Epithelial cell of proximal tubule (primary cell): ENCODE measurements at regions not wholly inside any gene's neighbourhood (a gene's known extent, or its start where the extent isn't known, plus 50 kb on each side); places are given as distances from the start of the nearest gene placed in this dataset.

ENCODE experiments used
- DNase-seq: peaks from one replicate; pipeline ENCODE4 v3.0.0-alpha.2; 2011; ENCODE audit warnings: low read depth
- H3K4me3 ChIP-seq: 2 replicates; pipeline ENCODE4 v1.5.1; 2011; ENCODE audit warnings: low read depth, mild to moderate bottlenecking, low read length
- TF ChIP-seq, protein P1 (sequence below): conservative IDR thresholded peaks from 2 replicates; pipeline ENCODE4 v1.5.1; 2012; ENCODE audit warnings: low read depth, mild to moderate bottlenecking, low read length

DNA sequence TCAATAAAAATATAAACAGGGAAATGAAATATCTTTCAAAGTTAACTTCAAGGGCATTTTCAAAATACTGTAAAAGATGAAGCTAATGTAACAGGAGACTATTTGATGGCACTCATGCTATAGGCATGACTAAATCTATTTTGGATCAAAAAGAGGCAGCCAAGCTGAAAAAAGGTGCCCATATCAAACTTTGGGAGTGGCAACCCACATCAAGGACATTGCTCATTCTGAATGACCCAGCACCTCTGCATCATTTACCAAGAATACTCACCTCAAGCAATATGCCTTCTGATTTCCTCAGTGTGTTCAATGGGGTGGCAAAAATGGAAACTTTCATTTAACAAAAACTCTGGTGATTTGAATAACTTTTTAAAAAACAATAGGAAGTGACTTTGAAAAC, 853.3 kb downstream of the TLE1 start:
- DNase-seq, result no peak
- no peak overlapping the region for H3K4me3 ChIP-seq
- TF ChIP-seq, protein P1, sequence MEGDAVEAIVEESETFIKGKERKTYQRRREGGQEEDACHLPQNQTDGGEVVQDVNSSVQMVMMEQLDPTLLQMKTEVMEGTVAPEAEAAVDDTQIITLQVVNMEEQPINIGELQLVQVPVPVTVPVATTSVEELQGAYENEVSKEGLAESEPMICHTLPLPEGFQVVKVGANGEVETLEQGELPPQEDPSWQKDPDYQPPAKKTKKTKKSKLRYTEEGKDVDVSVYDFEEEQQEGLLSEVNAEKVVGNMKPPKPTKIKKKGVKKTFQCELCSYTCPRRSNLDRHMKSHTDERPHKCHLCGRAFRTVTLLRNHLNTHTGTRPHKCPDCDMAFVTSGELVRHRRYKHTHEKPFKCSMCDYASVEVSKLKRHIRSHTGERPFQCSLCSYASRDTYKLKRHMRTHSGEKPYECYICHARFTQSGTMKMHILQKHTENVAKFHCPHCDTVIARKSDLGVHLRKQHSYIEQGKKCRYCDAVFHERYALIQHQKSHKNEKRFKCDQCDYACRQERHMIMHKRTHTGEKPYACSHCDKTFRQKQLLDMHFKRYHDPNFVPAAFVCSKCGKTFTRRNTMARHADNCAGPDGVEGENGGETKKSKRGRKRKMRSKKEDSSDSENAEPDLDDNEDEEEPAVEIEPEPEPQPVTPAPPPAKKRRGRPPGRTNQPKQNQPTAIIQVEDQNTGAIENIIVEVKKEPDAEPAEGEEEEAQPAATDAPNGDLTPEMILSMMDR, result no peak

DNA sequence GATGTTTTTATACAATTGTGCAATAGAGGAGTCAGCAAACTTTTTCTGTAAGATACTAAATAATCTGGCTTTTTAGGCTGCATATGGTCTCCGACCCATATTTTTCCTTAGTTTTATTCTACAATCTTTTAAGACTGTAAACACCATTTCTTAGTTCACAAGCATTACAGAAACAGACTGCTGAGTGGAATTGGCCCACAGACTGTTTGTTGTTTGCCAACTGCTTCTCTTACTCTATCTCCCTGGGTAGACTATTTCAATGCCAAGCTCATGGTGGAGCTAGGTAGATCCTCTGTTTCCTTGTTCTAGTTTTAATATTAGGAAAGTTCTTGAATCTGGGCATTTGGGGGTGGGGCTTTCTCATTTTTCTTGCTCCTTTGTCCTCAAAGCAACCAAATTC, 857.6 kb downstream of the TLE1 start:
- no peak overlapping the region for H3K4me3 ChIP-seq
- TF ChIP-seq, protein P1, result no peak
- no peak for DNase-seq

DNA sequence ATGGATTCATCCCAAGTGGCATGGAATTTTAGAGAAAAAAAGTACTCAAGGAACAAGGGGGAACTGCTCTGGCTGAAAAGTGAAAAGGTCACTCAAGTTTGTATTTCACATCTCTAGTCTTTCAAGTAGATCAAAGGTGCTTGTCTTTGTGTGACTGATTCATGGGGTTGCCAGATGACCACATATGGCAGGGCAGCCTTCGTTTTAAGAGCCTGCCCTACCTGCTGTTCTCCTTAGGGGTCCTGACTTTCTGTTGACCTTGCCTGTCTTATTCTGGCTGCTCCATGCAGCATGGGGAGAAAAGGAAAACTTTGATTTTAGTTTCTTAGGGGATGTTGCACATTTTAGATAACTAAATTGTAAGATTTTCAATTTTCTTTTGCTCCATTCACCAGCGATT, 877.7 kb downstream of the TLE1 start:
- no peak overlapping the region for H3K4me3 ChIP-seq
- DNase-seq, result no peak
- TF ChIP-seq, protein P1, result no peak

DNA sequence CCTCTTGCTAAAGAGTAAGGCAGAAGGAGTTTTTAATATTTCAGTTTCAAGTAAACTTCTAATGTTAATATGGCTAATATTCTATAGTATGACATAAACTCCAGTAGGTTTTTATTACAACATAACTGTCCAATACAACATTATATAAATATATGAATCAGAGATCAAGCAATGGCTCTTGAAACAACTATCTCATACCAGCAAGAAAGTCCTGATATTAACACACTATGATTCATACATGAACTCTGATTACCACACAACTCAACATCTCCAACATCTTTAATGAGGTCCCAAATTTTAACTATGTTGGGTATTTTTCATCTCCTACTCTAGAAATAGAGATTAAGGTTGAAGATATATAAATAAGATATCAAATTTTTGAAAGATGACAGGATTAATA, 878.3 kb downstream of the TLE1 start:
- no peak overlapping the region for H3K4me3 ChIP-seq
- TF ChIP-seq, protein P1, result no peak
- no peak for DNase-seq

DNA sequence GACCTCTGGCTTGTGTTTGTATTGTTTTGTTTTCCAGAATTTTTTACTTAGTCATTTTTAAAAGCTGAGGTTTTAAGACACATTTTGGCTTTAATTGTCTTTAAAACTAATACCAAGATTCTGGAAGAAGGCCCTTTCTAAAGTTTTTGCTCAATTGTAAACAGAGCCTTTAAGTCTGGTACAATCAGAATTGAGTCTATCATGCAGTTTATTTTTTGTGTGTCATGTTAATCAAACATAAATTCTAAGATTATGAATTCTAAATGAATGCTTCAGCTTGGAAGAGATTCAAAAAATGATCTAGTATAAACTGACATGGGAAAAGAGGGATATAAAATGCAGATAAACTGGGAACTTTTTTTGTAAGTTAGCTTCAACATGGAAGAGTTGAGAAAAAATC, 882.7 kb downstream of the TLE1 start:
- TF ChIP-seq, protein P1, result no peak
- H3K4me3 ChIP-seq, result no peak overlapping the region
- no peak for DNase-seq

DNA sequence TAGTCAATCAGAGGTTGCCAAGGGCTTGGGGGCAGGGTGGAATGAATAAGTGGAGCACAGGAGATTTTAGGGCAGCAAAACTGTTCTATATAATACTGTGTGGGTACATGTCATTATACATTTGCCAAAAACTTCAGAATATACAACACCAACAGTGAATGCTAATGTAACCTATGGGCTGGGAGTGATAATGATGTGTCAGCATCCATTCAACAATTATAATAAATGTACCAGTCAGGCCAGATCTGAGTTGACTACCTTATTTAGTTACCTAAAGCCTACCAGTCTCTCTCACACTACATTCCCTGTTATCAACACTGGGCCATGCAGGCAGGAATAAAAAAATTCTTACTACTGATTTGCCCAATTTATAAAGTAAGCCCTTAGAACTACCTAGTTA, 884.5 kb downstream of the TLE1 start:
- H3K4me3 ChIP-seq, result no peak overlapping the region
- DNase-seq, result no peak
- TF ChIP-seq, protein P1, result no peak

DNA sequence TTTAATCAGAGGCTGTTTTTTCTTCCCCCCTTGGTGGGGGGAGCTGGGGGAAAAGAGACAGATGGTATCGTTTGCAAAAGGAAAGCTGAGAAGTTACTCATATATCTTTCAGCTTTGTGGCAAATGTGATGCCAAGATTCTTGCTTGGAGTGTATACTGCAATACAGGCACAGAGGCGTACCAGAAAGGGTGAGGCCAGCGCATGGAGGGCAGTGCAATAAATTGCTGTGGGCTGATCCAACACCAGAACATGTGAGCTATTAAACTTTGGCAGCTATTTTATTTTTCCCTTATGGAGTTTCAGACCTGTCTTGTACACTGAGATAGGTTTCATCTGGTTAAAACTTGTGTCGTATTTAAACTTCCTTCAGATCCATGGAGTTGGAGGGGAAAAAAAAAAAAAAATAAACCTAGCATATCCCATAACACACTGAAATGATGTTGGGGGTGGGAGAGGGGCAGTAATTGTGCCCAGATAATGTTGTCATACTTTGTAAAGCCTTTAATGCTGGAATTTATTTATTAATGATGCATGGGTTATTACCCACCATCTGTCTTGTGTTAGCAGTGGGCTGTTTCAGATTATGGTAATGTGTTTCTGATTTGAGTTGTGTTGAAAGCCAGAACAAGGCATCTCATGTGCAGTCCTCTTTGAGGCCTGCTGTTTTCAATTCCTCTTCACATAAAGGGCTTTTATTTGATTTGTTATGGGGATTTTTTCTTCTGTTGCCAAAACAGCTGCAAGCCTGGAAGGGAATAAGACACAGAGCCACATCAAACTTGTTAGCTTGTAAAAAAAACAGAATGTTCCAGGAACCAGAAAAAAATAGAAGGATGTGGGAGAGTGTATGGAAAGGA, 891.3 kb downstream of the TLE1 start:
- TF ChIP-seq, protein P1, result no peak
- no peak overlapping the region for H3K4me3 ChIP-seq
- no peak for DNase-seq
